DND-41 (cell line): ENCODE measurements at regions not wholly inside any gene's neighbourhood (a gene's known extent, or its start where the extent isn't known, plus 50 kb on each side); places are given as distances from the start of the nearest gene placed in this dataset.

Experiments
- ATAC-seq: fragments of 200-7000 bp; cut with Tn5 transposase; 3 replicates; pipeline ENCODE4 v1.9.1; 2021; ENCODE audit warnings: low read depth; ENCODE audit not compliant: insufficient read depth
- DNase-seq: peaks from one replicate; pipeline ENCODE4 v3.0.0-alpha.2; 2020
- H2AFZ ChIP-seq: 2 replicates; pipeline ENCODE4 v1.6.0; 2012; ENCODE audit warnings: low read depth, low read length
- H3K27ac ChIP-seq: 2 replicates; pipeline ENCODE4 v1.5.1; 2012; ENCODE audit warnings: low read length, inconsistent platforms
- H3K27me3 ChIP-seq: fragments of 200-600 bp; sonication (generic); 2 replicates; pipeline ENCODE4 v1.6.0; 2012; ENCODE audit warnings: low read length, mild to moderate bottlenecking, inconsistent platforms; ENCODE audit not compliant: insufficient read depth, poor library complexity
- H3K36me3 ChIP-seq: 2 replicates; pipeline ENCODE4 v1.5.1; 2012; ENCODE audit warnings: low read length, inconsistent platforms; ENCODE audit not compliant: insufficient read depth
- H3K4me1 ChIP-seq: 2 replicates; pipeline ENCODE4 v1.5.1; 2012; ENCODE audit warnings: mild to moderate bottlenecking, low read length; ENCODE audit not compliant: insufficient read depth
- H3K4me2 ChIP-seq: 2 replicates; pipeline ENCODE4 v1.6.0; 2012; ENCODE audit warnings: mild to moderate bottlenecking, moderate library complexity, low read length, inconsistent platforms; ENCODE audit not compliant: insufficient read depth
- H3K4me3 ChIP-seq, 2 experiments: fragments of 200-600 bp in 1 of 2; shearing (Covaris generic) in 1 of 2; 2 replicates each; pipeline ENCODE4 v1.5.1; 2012 to 2016; ENCODE audit warnings: inconsistent platforms in 2 of 2, low read length in 2 of 2, mild to moderate bottlenecking in 2 of 2, low read depth in 1 of 2, moderate library complexity in 1 of 2
- H3K79me2 ChIP-seq: 2 replicates; pipeline ENCODE4 v1.6.0; 2012; ENCODE audit warnings: low read length, inconsistent platforms; ENCODE audit not compliant: insufficient read depth
- H3K9ac ChIP-seq: 2 replicates; pipeline ENCODE4 v1.6.0; 2012; ENCODE audit warnings: low read depth, mild to moderate bottlenecking, inconsistent platforms, low read length, moderate library complexity
- H3K9me3 ChIP-seq: 2 replicates; pipeline ENCODE4 v1.5.1; 2012; ENCODE audit warnings: low read length, moderate library complexity, mild to moderate bottlenecking, inconsistent platforms; ENCODE audit not compliant: insufficient read depth, severe bottlenecking
- H4K20me1 ChIP-seq: 2 replicates; pipeline ENCODE4 v1.6.0; 2012; ENCODE audit warnings: low read length; ENCODE audit not compliant: insufficient read depth
- EZH2 ChIP-seq: IDR thresholded peaks from 3 replicates; pipeline ENCODE4 v1.6.1; 2012; ENCODE audit warnings: borderline replicate concordance, low read depth, mild to moderate bottlenecking, moderate library complexity, low read length, inconsistent platforms; ENCODE audit not compliant: severe bottlenecking
- TF ChIP-seq, protein P1 (sequence below): IDR thresholded peaks from 2 replicates; pipeline ENCODE4 v1.5.1; 2012; ENCODE audit warnings: borderline replicate concordance, low read length, moderate library complexity, mild to moderate bottlenecking; ENCODE audit not compliant: poor library complexity, severe bottlenecking; ENCODE audit errors: extremely low read depth

DNA sequence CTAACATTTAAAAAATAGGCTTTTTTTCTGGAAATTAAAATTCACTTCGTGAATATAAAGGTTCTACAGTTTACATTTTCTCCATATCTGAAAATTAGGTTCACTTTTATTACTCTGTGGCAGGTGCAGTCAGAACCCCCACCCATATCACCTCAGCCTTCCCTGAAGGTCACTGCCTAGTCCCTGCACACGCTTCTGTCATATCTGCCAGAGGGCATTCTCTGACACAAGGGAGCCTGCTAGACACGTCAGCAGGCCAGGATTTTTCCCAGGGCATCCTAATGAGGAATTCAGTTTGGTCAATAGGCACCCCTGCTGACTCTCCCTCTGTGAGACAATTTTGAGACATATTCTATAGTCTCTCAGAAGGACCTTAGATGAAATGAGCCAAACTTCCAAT is 475.7 kb upstream of the PKDCC start:
- Histone ChIP-seq H3K9me3 (no peaks in the 10 kb centered on the region), H3K27me3 (no peaks in the 10 kb centered on the region), H3K36me3 (no peaks in the 10 kb centered on the region), H3K9ac (no peak overlapping the region), H3K27ac (no peak overlapping the region), H4K20me1 (no peaks in the 10 kb centered on the region), H3K4me1 (no peaks in the 10 kb centered on the region; the same call in 1 of the 2 replicates), H2AFZ (no peak overlapping the region), H3K4me2 (no peak overlapping the region), H3K79me2 (no peaks in the 10 kb centered on the region), H3K4me3 (no peak overlapping the region)
- DNase-seq (no peak), ATAC-seq (no peak)
- TF ChIP-seq, protein P1, sequence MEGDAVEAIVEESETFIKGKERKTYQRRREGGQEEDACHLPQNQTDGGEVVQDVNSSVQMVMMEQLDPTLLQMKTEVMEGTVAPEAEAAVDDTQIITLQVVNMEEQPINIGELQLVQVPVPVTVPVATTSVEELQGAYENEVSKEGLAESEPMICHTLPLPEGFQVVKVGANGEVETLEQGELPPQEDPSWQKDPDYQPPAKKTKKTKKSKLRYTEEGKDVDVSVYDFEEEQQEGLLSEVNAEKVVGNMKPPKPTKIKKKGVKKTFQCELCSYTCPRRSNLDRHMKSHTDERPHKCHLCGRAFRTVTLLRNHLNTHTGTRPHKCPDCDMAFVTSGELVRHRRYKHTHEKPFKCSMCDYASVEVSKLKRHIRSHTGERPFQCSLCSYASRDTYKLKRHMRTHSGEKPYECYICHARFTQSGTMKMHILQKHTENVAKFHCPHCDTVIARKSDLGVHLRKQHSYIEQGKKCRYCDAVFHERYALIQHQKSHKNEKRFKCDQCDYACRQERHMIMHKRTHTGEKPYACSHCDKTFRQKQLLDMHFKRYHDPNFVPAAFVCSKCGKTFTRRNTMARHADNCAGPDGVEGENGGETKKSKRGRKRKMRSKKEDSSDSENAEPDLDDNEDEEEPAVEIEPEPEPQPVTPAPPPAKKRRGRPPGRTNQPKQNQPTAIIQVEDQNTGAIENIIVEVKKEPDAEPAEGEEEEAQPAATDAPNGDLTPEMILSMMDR: no peak
- no peak for TF ChIP-seq EZH2

- Histone ChIP-seq H3K9me3 (no peaks in the 10 kb centered on the region), H3K4me2 (no peak overlapping the region), H3K4me1 (no peaks in the 10 kb centered on the region; the same call in 1 of the 2 replicates), H3K27ac (no peak overlapping the region), H3K36me3 (no peaks in the 10 kb centered on the region), H3K79me2 (no peaks in the 10 kb centered on the region), H3K4me3 (no peak overlapping the region), H3K27me3 (no peaks in the 10 kb centered on the region), H4K20me1 (no peaks in the 10 kb centered on the region), H2AFZ (no peak overlapping the region), H3K9ac (no peak overlapping the region)
- no peak for DNase-seq
- ATAC-seq: no peak
- TF ChIP-seq EZH2: no peak
- TF ChIP-seq, protein P1: no peak
Observed at GRCh38 chr2:41576423-41576822, 471.4 kb upstream of the PKDCC start.

GRCh38 chr2:41579806-41580205 is 468.0 kb upstream of the PKDCC start:
- Histone ChIP-seq H3K9ac (no peak overlapping the region), H3K4me3 (no peak overlapping the region), H4K20me1 (no peaks in the 10 kb centered on the region), H3K27ac (no peak overlapping the region), H3K4me1 (no peaks in the 10 kb centered on the region), H3K79me2 (no peaks in the 10 kb centered on the region), H2AFZ (no peak overlapping the region), H3K27me3 (no peaks in the 10 kb centered on the region), H3K36me3 (no peaks in the 10 kb centered on the region), H3K4me2 (no peak overlapping the region), H3K9me3 (no peaks in the 10 kb centered on the region)
- ATAC-seq: no peak
- TF ChIP-seq, protein P1: no peak
- TF ChIP-seq EZH2: no peak
- no peak for DNase-seq

DNA sequence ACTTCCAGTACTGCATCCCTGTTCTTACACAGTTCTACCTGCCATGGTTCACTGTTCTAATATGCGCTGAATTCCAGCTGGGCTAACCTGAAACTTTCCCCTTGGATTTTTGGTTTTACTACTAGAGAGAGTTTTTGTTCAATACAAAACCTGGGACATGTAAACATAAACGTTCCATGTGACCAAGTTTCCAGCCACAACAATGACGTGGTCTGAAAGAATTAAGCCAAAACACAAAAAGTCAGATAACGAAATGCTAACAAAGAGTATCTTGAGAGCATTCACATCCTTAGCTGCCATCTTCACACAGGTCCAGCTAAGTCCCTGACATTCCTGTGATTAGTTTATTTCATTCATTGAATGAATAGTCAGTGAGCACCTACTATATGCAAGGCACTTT is 467.0 kb upstream of the PKDCC start:
- no peaks in the 10 kb centered on the region for H3K9me3 ChIP-seq
- ATAC-seq: no peak
- no peaks in the 10 kb centered on the region for H4K20me1 ChIP-seq
- H3K27me3 ChIP-seq: no peaks in the 10 kb centered on the region
- no peak overlapping the region for H3K9ac ChIP-seq
- no peak overlapping the region for H3K4me2 ChIP-seq
- H2AFZ ChIP-seq: no peak overlapping the region
- no peak overlapping the region for H3K27ac ChIP-seq
- no peaks in the 10 kb centered on the region for H3K4me1 ChIP-seq
- H3K79me2 ChIP-seq: no peaks in the 10 kb centered on the region
- no peak overlapping the region for H3K4me3 ChIP-seq
- H3K36me3 ChIP-seq: no peaks in the 10 kb centered on the region
- TF ChIP-seq EZH2: no peak
- TF ChIP-seq, protein P1: no peak
- no peak for DNase-seq
